ENCODE measurements at regions not wholly inside any gene's neighbourhood (a gene's known extent, or its start where the extent isn't known, plus 50 kb on each side); places are given as distances from the start of the nearest gene placed in this dataset.
"Not testable (repeated sequence)": the region's sequence is repeated elsewhere in the genome, so short reads cannot be mapped to it uniquely, and the experiment has no call there.

DNA sequence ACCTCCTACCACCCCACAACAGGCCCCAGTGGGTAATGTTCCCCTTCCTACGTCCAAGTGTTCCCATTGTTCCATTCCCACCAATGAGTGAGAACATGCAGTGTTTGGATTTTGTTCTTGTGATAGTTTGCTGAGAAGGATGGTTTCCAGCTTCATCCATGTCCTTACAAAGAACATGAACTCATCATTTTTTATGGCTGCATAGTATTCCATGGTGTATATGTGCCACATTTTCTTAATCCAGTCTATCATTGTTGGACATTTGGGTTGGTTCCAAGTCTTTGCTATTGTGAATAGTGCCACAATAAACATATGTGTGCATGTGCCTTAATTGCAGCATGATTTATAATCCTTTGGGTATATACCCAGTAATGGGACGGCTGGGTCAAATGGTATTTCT, 81.6 kb downstream of the P2RY10 start:
- not testable (repeated sequence) for DNase-seq

DNA sequence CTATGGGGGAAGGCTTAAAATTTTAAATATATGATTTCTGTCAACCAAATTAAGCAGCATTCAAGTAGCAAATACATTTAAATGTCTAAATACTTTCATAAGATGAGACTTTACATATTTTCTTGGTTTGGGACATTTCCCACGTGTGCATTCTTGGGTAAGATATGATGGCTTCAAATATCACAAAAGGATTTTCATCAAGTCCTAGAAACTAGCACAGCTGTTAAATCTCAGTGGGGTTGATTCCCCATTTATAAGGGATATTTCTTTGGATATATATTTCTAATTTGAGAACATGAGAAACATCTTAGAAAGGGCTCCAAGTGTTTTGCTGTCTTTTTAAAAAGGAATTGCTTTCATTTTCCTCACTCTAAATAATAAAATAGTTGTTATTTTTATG, 90.2 kb downstream of the P2RY10 start:
- DNase-seq, result no peak

DNA sequence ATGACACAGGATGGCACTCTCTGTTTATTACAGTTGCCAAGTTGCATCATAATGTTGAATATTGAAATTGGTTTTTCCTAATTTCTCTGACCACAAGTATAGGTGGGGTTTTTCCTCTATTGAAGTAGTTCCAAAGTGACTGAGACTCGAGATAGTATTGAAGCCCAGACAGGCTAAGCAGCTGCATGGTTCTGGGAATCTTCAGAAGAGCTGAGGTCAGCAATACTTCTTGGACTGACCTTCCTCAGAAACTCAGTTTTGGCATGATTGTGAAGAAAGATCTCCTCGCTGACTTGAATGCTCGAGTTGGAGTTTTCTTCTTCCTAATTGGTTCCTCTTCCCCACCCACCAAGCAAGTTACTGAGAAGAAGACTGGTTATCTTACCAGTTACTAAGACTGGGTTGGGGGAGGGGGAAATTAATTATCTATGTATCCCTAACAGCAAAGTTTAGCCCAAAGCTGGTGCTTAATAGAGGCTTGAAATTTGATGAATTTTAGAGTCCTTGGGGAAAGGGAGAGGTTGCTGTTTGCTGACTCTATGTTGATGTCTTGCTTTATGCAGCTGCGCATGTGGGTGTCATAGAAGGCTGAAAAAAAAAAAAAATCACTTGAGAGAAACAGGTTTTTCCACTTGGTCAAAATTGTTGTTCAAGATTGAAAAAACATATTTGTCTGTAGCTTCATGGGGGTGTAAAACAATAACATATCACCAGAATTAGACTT, 91.1 kb downstream of the P2RY10 start:
- no peak for DNase-seq

DNA sequence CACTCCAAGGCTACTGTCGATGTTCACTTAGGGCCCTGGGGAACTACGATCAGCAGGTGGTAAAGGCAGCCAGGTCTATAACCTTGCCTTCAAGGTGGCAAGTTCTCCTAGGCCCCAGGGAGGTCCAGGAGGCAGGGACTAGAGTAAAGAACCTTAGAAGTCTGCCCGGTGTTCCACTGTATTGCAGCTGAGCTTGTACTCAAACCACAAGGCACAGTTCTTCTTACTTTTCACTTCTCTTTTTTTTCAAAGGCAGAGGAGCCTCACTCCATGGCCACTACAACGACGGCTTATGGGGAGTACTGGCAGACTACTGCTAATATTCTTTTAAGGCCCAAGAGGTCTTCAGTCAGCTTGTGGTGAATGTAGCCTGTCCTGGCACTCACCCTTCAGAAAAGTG, 78.8 kb upstream of the GPR174 start:
- DNase-seq, result no peak

DNA sequence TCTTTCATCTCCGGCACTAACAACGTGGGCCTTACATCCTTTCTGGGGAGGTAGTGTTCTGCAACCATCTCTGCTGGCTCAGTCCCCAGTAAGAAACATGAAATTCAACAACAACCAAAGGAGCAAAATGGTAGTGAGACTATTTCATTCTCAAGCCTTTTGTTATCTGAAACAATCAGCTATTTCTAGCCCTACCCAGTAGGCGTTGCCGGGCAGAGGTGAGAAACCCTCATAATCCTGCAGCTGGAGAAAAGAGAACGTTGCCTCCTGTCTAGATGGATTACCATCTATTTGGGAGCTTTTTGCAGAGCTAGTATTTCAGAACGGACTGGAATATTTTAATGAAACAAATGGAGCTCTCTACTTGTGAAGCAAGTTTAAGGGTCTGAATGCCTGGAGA, 66.4 kb upstream of the GPR174 start:
- DNase-seq, result no peak

GRCh38 chrX:79079477-79079876, 65.0 kb upstream of the GPR174 start:
- no peak for DNase-seq

GRCh38 chrX:79080141-79080540, 64.3 kb upstream of the GPR174 start:
- DNase-seq, result no peak

DNA sequence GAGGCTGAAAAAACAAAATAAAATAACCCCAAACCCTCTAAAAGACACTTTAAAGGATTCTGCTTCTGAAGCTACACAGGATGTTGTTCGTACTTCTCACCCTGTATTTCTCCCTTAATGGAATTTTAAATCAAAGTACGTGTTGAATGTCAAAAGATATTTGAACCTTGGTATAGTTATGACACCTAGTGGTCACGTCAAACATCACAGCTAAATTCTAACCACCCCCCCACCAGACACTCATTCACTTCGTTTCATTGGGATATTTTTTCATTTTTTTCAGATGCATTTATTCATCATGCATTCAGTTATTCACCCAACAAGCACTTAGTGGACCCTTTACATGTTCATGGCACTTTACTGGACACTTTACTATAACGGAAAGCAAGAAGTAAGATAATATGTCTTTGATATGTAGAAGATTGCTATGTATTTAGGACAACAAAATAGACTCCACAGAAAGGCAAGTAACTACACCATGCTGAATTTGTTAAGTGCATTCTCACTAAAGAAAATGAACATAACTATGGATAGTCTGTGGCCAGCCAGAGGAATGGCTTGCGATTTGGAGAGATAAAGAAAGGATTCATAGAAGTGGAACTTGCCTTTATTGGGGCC, 62.5 kb upstream of the GPR174 start:
- peak; percentile 26 for DNase-seq

GRCh38 chrX:79082899-79083298, 61.6 kb upstream of the GPR174 start:
- no peak for DNase-seq

- DNase-seq, result no peak
These were observed 59.6 kb upstream of the GPR174 start for GRCh38 chrX:79084923-79085322.

- no peak for DNase-seq
These were observed 54.4 kb upstream of the GPR174 start for GRCh38 chrX:79089896-79090584.

DNA sequence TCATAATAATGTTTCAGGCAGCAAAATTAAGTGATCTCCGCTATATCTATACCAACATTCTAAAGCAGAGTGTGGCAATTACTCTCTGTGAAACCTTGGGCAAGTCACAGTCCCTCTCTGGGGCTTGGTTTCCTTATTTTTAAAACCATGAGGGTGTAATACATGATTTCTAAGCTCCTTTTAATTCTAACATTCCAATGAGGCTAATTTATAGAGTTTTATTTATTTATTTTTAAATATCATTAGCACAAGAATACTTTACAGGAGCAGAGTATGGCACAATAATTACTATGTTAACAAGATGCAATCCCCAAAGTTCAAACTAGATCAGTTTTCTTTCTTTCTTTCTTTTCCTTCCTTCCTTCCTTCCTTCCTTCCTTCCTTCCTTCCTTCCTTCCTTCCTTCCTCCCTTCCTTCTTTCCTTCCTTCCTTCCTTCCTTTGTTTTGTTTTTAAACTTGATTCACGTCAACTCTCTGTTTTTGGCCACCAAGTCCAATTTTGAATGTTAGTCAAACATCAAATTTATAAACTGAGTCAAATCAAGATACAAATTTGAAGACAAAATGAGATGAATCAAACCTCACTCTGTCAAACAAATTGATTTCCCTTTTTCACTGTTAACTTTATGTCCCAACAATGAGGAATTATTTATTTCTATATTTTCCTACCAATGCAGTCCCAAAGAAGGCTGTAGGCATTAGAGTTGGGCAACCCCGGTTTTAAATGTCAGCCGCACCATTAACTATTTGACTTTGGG, 50.2 kb upstream of the GPR174 start:
- no peak for DNase-seq

All from midbrain (tissue), 1 donor.